Erythroblast (primary cell): ENCODE measurements at regions not wholly inside any gene's neighbourhood (a gene's known extent, or its start where the extent isn't known, plus 50 kb on each side); places are given as distances from the start of the nearest gene placed in this dataset.

ENCODE experiments used
- GATA1 ChIP-seq: IDR thresholded peaks from 2 replicates; pipeline ENCODE4 v1.6.1; 2011; ENCODE audit warnings: low read depth, mild to moderate bottlenecking, control low read depth, low read length, moderate library complexity
- POLR2A ChIP-seq: IDR thresholded peaks from 2 replicates; pipeline ENCODE4 v1.6.1; 2011; ENCODE audit warnings: mild to moderate bottlenecking, low read length

DNA sequence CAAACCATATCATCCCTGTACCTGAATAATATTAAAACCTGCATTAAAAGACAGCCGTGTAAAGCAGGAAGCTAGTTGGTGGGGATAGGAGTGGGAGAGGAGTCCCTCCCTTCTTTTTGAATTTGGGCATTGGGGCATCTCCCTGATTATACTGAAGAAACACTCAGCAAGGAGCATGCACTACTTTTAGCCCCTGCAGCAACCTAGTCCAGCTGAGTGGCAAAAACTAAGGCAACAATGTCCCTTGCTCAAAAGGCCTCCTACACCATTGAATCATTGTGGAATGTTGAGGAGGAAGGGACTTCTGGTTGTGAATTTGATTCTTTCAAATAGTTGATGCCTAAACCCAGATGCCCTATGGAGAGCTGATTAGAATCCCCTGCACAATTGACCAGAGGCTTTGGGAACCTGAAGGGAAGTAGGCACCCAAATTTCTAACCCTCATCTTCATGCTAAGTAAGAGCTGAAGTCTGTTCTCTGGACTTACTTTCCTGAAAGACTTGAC is 111.7 kb downstream of the DDX1 start:
- no peak for TF ChIP-seq POLR2A
- no peak for TF ChIP-seq GATA1
